SU-DHL-6 (cell line): ENCODE measurements at regions not wholly inside any gene's neighbourhood (a gene's known extent, or its start where the extent isn't known, plus 50 kb on each side); places are given as distances from the start of the nearest gene placed in this dataset.

Experiments
- H2AFZ ChIP-seq: fragments of 200-600 bp; sonication (generic); 2 replicates; pipeline ENCODE4 v1.6.1; 2014; ENCODE audit warnings: low read depth, mild to moderate bottlenecking, moderate library complexity, mixed read lengths, antibody characterized with exemption, low read length; ENCODE audit not compliant: severe bottlenecking
- H3F3A ChIP-seq: fragments of 200-600 bp; shearing (Covaris generic); 2 replicates; pipeline ENCODE4 v1.6.0; 2016; ENCODE audit warnings: antibody characterized with exemption, mild to moderate bottlenecking; ENCODE audit not compliant: insufficient read depth
- H3K27ac ChIP-seq: fragments of 200-600 bp; sonication (generic); 2 replicates; pipeline ENCODE4 v1.5.1; 2016; ENCODE audit warnings: low read depth, mild to moderate bottlenecking, low read length, moderate library complexity, mixed read lengths
- H3K27me3 ChIP-seq: fragments of 200-600 bp; sonication (generic), shearing (Covaris generic); 2 replicates; pipeline ENCODE4 v1.6.0; 2014; ENCODE audit warnings: mild to moderate bottlenecking, low read length
- H3K36me3 ChIP-seq: fragments of 200-600 bp; sonication (generic); 2 replicates; pipeline ENCODE4 v1.6.1; 2014; ENCODE audit warnings: mild to moderate bottlenecking, low read length, mixed read lengths
- H3K4me2 ChIP-seq: fragments of 300-600, 200-600 bp; shearing (Covaris generic), sonication (generic); 2 replicates; pipeline ENCODE4 v1.6.0; 2014; ENCODE audit warnings: low read length, low read depth, mild to moderate bottlenecking; ENCODE audit not compliant: poor library complexity, severe bottlenecking
- H3K4me3 ChIP-seq: fragments of 200-600 bp; sonication (generic); 2 replicates; pipeline ENCODE4 v1.5.1; 2014; ENCODE audit warnings: antibody characterized with exemption, low read length, mild to moderate bottlenecking, mixed read lengths; ENCODE audit not compliant: insufficient read depth, poor library complexity, severe bottlenecking
- H3K79me2 ChIP-seq: fragments of 200-600 bp; sonication (generic); 2 replicates; pipeline ENCODE4 v1.6.1; 2014; ENCODE audit warnings: mild to moderate bottlenecking, low read length, moderate library complexity; ENCODE audit not compliant: insufficient read depth
- H3K9ac ChIP-seq: fragments of 200-600 bp; sonication (generic); 2 replicates; pipeline ENCODE4 v1.7.0; 2014; ENCODE audit warnings: mild to moderate bottlenecking, low read length
- H3K9me2 ChIP-seq: fragments of 200-600 bp; sonication (generic); replicated peaks from 2 replicates; pipeline ENCODE4 v1.6.1; 2014; ENCODE audit warnings: low read length; ENCODE audit not compliant: insufficient read depth
- H3K9me3 ChIP-seq: fragments of 200-600 bp; sonication (generic); 2 replicates; pipeline ENCODE4 v1.6.1; 2014; ENCODE audit warnings: low read length, mixed read lengths; ENCODE audit not compliant: insufficient read depth
- H4K20me1 ChIP-seq: fragments of 200-600 bp; sonication (generic); 2 replicates; pipeline ENCODE4 v1.6.1; 2014; ENCODE audit warnings: low read depth, mild to moderate bottlenecking, antibody characterized with exemption, low read length, moderate library complexity, mixed read lengths
- EZH2phosphoT487 ChIP-seq: fragments of 200-600 bp; sonication (generic), shearing (Covaris generic); conservative IDR thresholded peaks from 2 replicates; pipeline ENCODE4 v1.6.1; 2018; ENCODE audit warnings: mild to moderate bottlenecking, antibody characterized with exemption, low read length, moderate library complexity, mixed read lengths
- TF ChIP-seq, protein P1 (sequence below): fragments of 200-600 bp; sonication (generic); IDR thresholded peaks from one replicate; pipeline ENCODE4 v1.5.1; 2017; ENCODE audit warnings: antibody characterized with exemption, mild to moderate bottlenecking, low read length, moderate library complexity; ENCODE audit not compliant: insufficient read depth, poor library complexity, severe bottlenecking

DNA sequence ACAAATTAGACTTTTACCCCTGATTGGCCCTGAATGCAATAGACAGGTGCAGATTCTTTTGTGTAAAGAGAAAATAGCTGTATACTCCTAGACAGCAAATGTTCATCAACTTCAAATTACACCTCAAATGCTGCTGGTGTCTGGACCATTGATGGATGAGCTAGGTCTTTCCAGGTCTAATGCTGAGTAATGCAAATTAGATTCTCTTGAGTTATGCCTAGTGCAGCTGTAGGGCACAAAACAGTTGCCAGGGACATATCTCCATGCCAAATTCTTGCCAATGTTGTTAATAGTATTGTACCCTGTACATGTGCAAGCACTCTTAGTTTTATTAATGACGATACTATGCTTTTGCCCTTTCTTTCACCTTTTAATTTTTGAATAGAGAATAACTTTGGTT lies 72.3 kb upstream of the CNTLN start:
- H3K79me2 ChIP-seq, result no peaks in the 10 kb centered on the region
- no peaks in the 10 kb centered on the region for H3K9me3 ChIP-seq
- no peaks in the 10 kb centered on the region for H4K20me1 ChIP-seq
- H3K36me3 ChIP-seq, result no peaks in the 10 kb centered on the region
- H3K27me3 ChIP-seq, result no peaks in the 10 kb centered on the region
- no peak overlapping the region for H3K4me3 ChIP-seq
- no peak for TF ChIP-seq EZH2phosphoT487
- TF ChIP-seq, protein P1, sequence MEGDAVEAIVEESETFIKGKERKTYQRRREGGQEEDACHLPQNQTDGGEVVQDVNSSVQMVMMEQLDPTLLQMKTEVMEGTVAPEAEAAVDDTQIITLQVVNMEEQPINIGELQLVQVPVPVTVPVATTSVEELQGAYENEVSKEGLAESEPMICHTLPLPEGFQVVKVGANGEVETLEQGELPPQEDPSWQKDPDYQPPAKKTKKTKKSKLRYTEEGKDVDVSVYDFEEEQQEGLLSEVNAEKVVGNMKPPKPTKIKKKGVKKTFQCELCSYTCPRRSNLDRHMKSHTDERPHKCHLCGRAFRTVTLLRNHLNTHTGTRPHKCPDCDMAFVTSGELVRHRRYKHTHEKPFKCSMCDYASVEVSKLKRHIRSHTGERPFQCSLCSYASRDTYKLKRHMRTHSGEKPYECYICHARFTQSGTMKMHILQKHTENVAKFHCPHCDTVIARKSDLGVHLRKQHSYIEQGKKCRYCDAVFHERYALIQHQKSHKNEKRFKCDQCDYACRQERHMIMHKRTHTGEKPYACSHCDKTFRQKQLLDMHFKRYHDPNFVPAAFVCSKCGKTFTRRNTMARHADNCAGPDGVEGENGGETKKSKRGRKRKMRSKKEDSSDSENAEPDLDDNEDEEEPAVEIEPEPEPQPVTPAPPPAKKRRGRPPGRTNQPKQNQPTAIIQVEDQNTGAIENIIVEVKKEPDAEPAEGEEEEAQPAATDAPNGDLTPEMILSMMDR, result no peak
- H3K9ac ChIP-seq, result no peak overlapping the region
- no peak overlapping the region for H2AFZ ChIP-seq
- H3K4me2 ChIP-seq, result no peak overlapping the region
- H3K27ac ChIP-seq, result no peak overlapping the region
- H3K9me2 ChIP-seq, result no peaks in the 10 kb centered on the region
- no peaks in the 10 kb centered on the region for H3F3A ChIP-seq

DNA sequence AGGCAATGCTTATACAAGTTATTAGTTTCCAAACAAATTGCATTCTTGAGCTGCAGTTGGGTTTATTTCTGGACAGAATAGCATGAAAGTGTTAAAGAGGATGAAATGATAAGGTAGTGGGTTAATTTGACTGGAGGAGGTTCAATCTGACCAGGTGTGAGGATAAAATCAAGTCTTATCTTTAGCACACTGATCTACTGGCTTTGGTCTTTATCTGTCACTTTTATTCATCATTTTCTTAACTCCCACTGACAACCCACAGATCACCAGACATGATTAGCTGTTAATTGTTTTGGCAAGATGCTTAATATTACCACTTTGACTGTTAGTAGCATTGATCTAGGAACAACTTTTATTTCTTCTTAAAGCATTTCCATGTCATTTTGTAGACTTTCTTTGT lies 74.4 kb upstream of the CNTLN start:
- H3F3A ChIP-seq, result no peaks in the 10 kb centered on the region
- no peaks in the 10 kb centered on the region for H4K20me1 ChIP-seq
- H3K9me2 ChIP-seq, result no peaks in the 10 kb centered on the region
- no peaks in the 10 kb centered on the region for H3K36me3 ChIP-seq
- H3K9me3 ChIP-seq, result no peaks in the 10 kb centered on the region
- no peak overlapping the region for H3K9ac ChIP-seq
- no peak overlapping the region for H3K27ac ChIP-seq
- H2AFZ ChIP-seq, result no peak overlapping the region
- no peaks in the 10 kb centered on the region for H3K27me3 ChIP-seq
- TF ChIP-seq EZH2phosphoT487, result no peak
- TF ChIP-seq, protein P1, result no peak
- H3K4me2 ChIP-seq, result no peak overlapping the region
- no peak overlapping the region for H3K4me3 ChIP-seq
- no peaks in the 10 kb centered on the region for H3K79me2 ChIP-seq

DNA sequence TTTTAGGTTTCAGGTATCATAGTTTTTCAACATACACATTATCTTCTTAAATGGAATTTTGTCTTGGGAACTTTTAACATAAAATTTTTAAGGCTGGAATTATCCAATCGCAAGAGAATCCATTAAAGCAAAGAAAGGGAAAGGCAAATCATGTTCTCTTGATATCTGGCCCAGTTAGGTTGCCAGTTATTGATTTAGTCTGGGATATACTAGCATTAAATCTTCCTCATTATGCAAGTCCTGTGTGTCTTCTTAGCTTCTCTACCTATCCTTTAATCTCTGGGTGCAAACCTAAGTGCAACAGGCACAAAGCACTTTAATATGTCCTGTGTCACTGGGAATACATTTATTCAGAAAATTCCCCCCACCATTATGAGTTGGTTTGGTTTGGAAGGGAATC lies 75.4 kb upstream of the CNTLN start:
- Histone ChIP-seq H3K4me2 (no peak overlapping the region), H3K27ac (no peak overlapping the region), H3K4me3 (no peak overlapping the region), H2AFZ (no peak overlapping the region), H3F3A (no peaks in the 10 kb centered on the region), H4K20me1 (no peaks in the 10 kb centered on the region), H3K9me2 (no peaks in the 10 kb centered on the region), H3K36me3 (no peaks in the 10 kb centered on the region), H3K79me2 (no peaks in the 10 kb centered on the region), H3K27me3 (no peaks in the 10 kb centered on the region), H3K9ac (no peak overlapping the region), H3K9me3 (no peaks in the 10 kb centered on the region)
- TF ChIP-seq EZH2phosphoT487, result no peak
- TF ChIP-seq, protein P1, result no peak

DNA sequence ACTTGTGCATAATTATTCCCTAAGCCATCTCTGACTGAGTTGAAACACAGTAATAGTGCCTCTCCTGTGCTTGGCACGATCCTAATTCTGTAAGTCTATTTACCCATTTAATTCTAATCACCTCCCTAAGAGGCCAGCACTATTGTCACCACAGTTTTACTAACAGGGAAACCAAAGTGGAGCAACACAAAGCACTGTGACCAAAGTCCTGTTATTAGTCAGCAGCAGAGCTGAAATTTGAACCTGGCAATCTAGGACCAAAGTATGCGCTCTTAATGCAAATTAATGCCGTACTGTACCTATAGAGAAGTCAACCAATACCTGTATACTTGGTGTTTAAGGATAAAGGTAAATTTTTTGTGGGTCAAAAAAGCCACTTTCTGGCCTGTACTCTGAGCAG lies 77.1 kb upstream of the CNTLN start:
- Histone ChIP-seq H4K20me1 (no peaks in the 10 kb centered on the region), H3K4me3 (no peak overlapping the region), H3F3A (no peaks in the 10 kb centered on the region), H3K9me3 (no peaks in the 10 kb centered on the region), H3K9me2 (no peaks in the 10 kb centered on the region), H3K27me3 (no peaks in the 10 kb centered on the region), H3K36me3 (no peaks in the 10 kb centered on the region), H3K9ac (no peak overlapping the region), H2AFZ (no peak overlapping the region), H3K4me2 (no peak overlapping the region), H3K27ac (no peak overlapping the region), H3K79me2 (no peaks in the 10 kb centered on the region)
- TF ChIP-seq, protein P1, result no peak
- TF ChIP-seq EZH2phosphoT487, result no peak
